ENCODE measurements at regions not wholly inside any gene's neighbourhood (a gene's known extent, or its start where the extent isn't known, plus 50 kb on each side); places are given as distances from the start of the nearest gene placed in this dataset.

DNA sequence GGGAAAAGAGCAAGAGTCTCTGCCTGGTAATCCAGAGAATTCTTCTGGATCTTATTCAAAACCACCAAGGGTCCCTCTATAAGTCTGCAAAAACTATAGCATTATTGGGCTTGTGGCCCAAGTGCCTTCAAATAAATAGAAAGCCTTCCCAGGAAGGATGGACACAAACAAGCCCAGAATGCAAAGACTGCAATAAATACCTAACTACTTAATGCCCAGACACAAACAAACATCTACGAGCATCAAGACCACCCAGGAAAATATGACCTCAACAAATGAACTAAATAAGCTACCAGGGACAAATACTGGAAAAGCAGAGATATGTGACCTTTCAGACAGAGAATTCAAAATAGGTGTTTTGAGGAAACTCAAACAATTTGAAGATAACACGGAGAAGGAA, 355.8 kb upstream of the GRAMD2B start:
- H3K27ac ChIP-seq: no peak overlapping the region
- no peak overlapping the region for H3K4me3 ChIP-seq
- TF ChIP-seq, protein P1, sequence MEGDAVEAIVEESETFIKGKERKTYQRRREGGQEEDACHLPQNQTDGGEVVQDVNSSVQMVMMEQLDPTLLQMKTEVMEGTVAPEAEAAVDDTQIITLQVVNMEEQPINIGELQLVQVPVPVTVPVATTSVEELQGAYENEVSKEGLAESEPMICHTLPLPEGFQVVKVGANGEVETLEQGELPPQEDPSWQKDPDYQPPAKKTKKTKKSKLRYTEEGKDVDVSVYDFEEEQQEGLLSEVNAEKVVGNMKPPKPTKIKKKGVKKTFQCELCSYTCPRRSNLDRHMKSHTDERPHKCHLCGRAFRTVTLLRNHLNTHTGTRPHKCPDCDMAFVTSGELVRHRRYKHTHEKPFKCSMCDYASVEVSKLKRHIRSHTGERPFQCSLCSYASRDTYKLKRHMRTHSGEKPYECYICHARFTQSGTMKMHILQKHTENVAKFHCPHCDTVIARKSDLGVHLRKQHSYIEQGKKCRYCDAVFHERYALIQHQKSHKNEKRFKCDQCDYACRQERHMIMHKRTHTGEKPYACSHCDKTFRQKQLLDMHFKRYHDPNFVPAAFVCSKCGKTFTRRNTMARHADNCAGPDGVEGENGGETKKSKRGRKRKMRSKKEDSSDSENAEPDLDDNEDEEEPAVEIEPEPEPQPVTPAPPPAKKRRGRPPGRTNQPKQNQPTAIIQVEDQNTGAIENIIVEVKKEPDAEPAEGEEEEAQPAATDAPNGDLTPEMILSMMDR (IDR thresholded peaks at IDR 0.05): no peak
- TF ChIP-seq EP300 (IDR thresholded peaks at IDR 0.05) (no peak), POLR2AphosphoS5 (IDR thresholded peaks at IDR 0.05) (no peak)
- intact Hi-C loops (cut with DNase I): no loop called here
- no peaks in the 10 kb centered on the region for H3K4me1 ChIP-seq
- no peaks in the 10 kb centered on the region for H3K9me3 ChIP-seq
- 86 to 87% methylated on average over 2 of the region's 2 CpGs for WGBS, 2 donors
- H3K36me3 ChIP-seq: no peaks in the 10 kb centered on the region
- no peaks in the 10 kb centered on the region for H3K27me3 ChIP-seq
- DNase-seq: no peak

DNA sequence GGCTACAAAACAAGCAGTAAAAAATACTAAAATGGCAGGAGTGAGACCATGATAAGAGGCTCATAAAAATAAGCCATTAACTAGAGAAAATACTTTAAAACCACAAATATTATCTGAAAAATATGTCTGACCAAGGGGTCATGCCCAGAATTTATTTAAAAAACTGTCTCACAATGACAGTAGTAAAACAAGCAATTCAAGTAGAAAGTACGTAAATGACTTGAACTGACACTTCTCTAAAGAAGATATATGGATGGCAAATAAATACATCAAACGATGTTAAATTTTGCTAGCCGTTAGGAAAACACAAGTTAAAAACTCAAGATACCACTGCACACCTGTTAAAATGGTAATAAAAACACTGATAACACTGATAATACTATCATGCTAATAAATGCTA, 353.9 kb upstream of the GRAMD2B start:
- intact Hi-C loops (cut with DNase I): no loop called here
- H3K9me3 ChIP-seq: peaks cover 0 to 3% (median 0%) of the 10 kb centered on the region in 4 donors
- no peaks in the 10 kb centered on the region for H3K36me3 ChIP-seq
- H3K4me1 ChIP-seq: no peaks in the 10 kb centered on the region
- H3K4me3 ChIP-seq: no peak overlapping the region
- no peak for DNase-seq
- 42 to 66% methylated on average over 3 of the region's 3 CpGs for WGBS, 2 donors
- no peak overlapping the region for H3K27ac ChIP-seq
- TF ChIP-seq EP300 (IDR thresholded peaks at IDR 0.05) (no peak), POLR2AphosphoS5 (IDR thresholded peaks at IDR 0.05) (no peak), POLR2A (IDR thresholded peaks at IDR 0.05) (no peak)
- TF ChIP-seq, protein P1 (IDR thresholded peaks at IDR 0.05): no peak
- no peaks in the 10 kb centered on the region for H3K27me3 ChIP-seq

DNA sequence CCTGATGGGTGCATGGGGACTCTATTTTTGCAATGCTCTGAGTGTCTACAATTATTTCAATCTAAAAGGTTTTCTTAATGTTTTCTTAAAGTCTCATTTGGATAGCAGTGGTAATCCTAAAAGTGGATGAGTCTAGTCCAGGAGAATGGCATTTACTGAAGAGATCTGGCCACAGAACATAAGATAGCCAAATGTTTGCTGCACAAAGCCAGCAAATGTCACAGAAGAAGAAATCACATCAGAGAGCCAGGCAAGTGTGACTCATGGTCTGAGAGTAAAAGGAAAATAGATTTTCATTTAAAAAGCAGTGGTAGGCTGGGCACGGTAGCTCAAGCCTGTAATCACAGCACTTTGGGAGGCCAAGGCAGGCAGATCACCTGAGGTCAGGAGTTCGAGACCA, 352.7 kb upstream of the GRAMD2B start:
- H3K27ac ChIP-seq: no peak overlapping the region

DNA sequence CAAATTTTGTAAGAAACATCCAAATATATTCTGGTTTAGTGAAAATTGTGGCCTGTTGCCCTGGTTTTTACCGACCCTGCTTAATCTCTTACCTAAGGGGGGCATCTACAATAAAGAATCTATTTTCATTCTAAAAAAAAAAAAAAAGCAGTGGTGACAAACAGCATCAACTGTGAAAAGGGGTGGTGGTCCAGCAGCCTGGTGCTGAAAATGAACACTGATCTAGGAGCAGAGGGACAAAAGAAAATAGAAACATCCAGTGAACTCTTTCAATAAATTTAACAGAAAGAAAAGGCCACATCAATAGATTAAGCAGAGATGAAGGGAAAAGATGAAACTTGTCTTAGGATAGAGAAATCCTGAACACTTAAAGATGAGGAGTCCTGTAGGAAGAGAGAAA, 348.7 kb upstream of the GRAMD2B start:
- H3K36me3 ChIP-seq: no peaks in the 10 kb centered on the region
- no peak overlapping the region for H3K4me3 ChIP-seq
- intact Hi-C loops (cut with DNase I): no loop called here
- WGBS, 2 donors: 90 to 93% methylated on average over 1 of the region's 1 CpG
- TF ChIP-seq POLR2AphosphoS5 (IDR thresholded peaks at IDR 0.05) (no peak), POLR2A (IDR thresholded peaks at IDR 0.05) (no peak), EP300 (IDR thresholded peaks at IDR 0.05) (no peak)
- TF ChIP-seq, protein P1 (IDR thresholded peaks at IDR 0.05): no peak
- H3K9me3 ChIP-seq: peaks cover 0 to 3% (median 0%) of the 10 kb centered on the region in 4 donors
- H3K27me3 ChIP-seq: no peaks in the 10 kb centered on the region
- no peak for DNase-seq
- H3K4me1 ChIP-seq: no peaks in the 10 kb centered on the region
- no peak overlapping the region for H3K27ac ChIP-seq

More for the DNA sequence above, 352.7 kb upstream of the GRAMD2B start:
- intact Hi-C loops (cut with DNase I): no loop called here
- Histone ChIP-seq H3K27me3 (no peaks in the 10 kb centered on the region), H3K9me3 (peaks cover 0 to 3% (median 0%) of the 10 kb centered on the region in 4 donors), H3K36me3 (no peaks in the 10 kb centered on the region), H3K4me1 (no peaks in the 10 kb centered on the region), H3K4me3 (no peak overlapping the region)
- DNase-seq: no peak
- 88 to 89% methylated on average over 2 of the region's 2 CpGs for WGBS, 2 donors
- TF ChIP-seq POLR2AphosphoS5 (IDR thresholded peaks at IDR 0.05) (no peak), POLR2A (IDR thresholded peaks at IDR 0.05) (no peak), EP300 (IDR thresholded peaks at IDR 0.05) (no peak)
- TF ChIP-seq, protein P1 (IDR thresholded peaks at IDR 0.05): no peak

DNA sequence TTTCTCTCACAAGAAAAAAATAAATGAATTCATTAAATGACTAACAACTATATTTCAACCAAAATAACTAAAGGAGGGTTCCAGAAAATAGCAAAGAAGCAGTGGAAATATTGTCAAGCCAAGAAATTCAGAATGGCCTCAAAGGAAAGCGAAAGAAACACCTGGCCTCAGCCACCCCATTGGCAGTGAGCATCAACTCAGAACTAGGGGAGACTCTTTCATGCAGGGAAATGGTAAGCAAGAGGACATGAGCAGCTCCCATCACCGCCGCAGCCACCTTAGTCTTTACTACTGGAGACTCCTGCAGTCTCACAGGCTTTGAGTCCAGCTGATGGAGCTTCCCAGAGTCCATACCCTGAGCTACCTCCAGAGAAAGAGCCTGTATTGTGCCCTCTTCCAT, 343.9 kb upstream of the GRAMD2B start:
- intact Hi-C loops (cut with DNase I): no loop called here
- H3K9me3 ChIP-seq: peaks cover 0 to 7% (median 0%) of the 10 kb centered on the region in 4 donors
- H3K27ac ChIP-seq: no peak overlapping the region
- WGBS, 2 donors: 31% methylated on average over 3 of the region's 3 CpGs
- H3K4me3 ChIP-seq: no peak overlapping the region
- H3K36me3 ChIP-seq: no peaks in the 10 kb centered on the region
- TF ChIP-seq, protein P1 (IDR thresholded peaks at IDR 0.05): no peak
- TF ChIP-seq POLR2AphosphoS5 (IDR thresholded peaks at IDR 0.05): no peak
- no peaks in the 10 kb centered on the region for H3K27me3 ChIP-seq
- H3K4me1 ChIP-seq: no peaks in the 10 kb centered on the region
- DNase-seq: no peak

Data from sigmoid colon (tissue), 6 donors.